GM12891 (cell line): ENCODE measurements at regions not wholly inside any gene's neighbourhood (a gene's known extent, or its start where the extent isn't known, plus 50 kb on each side); places are given as distances from the start of the nearest gene placed in this dataset.

Experiments used
- PAX5 ChIP-seq: IDR thresholded peaks from 2 replicates; pipeline ENCODE4 v1.6.1; 2011; ENCODE audit warnings: low read length, moderate library complexity, mild to moderate bottlenecking; ENCODE audit not compliant: insufficient read depth, severe bottlenecking
- POLR2A ChIP-seq: IDR thresholded peaks from 2 replicates; pipeline ENCODE4 v1.6.1; 2011; ENCODE audit warnings: low read depth, low read length, control low read depth
- POLR2AphosphoS5 ChIP-seq: IDR thresholded peaks from 2 replicates; pipeline ENCODE4 v1.6.1; 2011; ENCODE audit warnings: low read depth, low read length, control low read depth
- SPI1 ChIP-seq: IDR thresholded peaks from 2 replicates; pipeline ENCODE4 v1.6.1; 2011; ENCODE audit warnings: low read depth, low read length, control low read depth
- TAF1 ChIP-seq: IDR thresholded peaks from 2 replicates; pipeline ENCODE4 v1.6.1; 2011; ENCODE audit warnings: low read depth, low read length, control low read depth

DNA sequence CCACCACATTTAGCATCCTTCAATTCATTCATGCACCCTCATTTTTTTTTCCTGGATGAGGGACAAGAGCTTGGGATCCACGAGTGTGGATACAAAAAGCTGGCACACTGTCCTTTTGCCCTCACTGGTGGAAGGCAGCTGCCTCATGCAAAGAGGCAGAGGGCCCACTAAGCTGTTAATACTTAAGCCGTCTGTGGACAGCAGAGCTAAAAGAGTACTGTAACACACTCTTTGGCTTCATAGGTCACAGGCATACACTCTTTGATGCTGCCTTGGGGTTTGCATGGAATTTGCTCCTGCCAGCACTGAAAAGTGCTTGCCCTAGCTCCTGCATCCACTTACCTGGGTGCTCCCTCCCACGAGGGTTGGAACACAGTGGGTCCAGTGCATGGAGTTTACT is 978.4 kb upstream of the SPRY2 start:
- no peak for TF ChIP-seq POLR2AphosphoS5
- no peak for TF ChIP-seq POLR2A
- no peak for TF ChIP-seq SPI1
- no peak for TF ChIP-seq TAF1
- no peak for TF ChIP-seq PAX5
